Lower lobe of right lung (tissue), 2 donors: ENCODE measurements at regions not wholly inside any gene's neighbourhood (a gene's known extent, or its start where the extent isn't known, plus 50 kb on each side); places are given as distances from the start of the nearest gene placed in this dataset.

Experiments
- ATAC-seq, 2 donors: fragments of 200-7000 bp; cut with Tn5 transposase; one replicate each; pipeline ENCODE4 v1.9.1; 2020 to 2022; ENCODE audit warnings: mild to moderate bottlenecking in 2 of 2, moderate library complexity in 2 of 2
- DNase-seq: peaks from one replicate; pipeline ENCODE4 v3.0.0-alpha.2; 2020
- H3K27ac ChIP-seq: fragments of 200-600 bp; one replicate; pipeline ENCODE4 v1.8.0; 2022
- H3K27me3 ChIP-seq: fragments of 200-600 bp; one replicate; pipeline ENCODE4 v1.8.0; 2022; ENCODE audit warnings: low read depth
- H3K36me3 ChIP-seq: fragments of 200-600 bp; one replicate; pipeline ENCODE4 v1.8.0; 2022; ENCODE audit warnings: mild to moderate bottlenecking
- H3K4me1 ChIP-seq: fragments of 200-600 bp; one replicate; pipeline ENCODE4 v1.8.0; 2022
- H3K4me3 ChIP-seq: fragments of 200-600 bp; one replicate; pipeline ENCODE4 v1.8.0; 2022; ENCODE audit warnings: mild to moderate bottlenecking
- H3K9me3 ChIP-seq: fragments of 200-600 bp; one replicate; pipeline ENCODE4 v1.8.0; 2022
- CTCF ChIP-seq: fragments of 200-600 bp; IDR thresholded peaks from one replicate; pipeline ENCODE4 v1.8.0; 2022; ENCODE audit warnings: antibody characterized with exemption, mild to moderate bottlenecking
- intact Hi-C: fragments of 100-400 bp; cut with DNase I; formaldehyde crosslinking; loops from one replicate; pipeline ENCODE4 v1.11.0; 2022
- donor health status: DM: no; HTN: yes; CAD: no; lungs with severe emphysema.

- Histone ChIP-seq H3K9me3 (no peaks in the 10 kb centered on the region), H3K36me3 (no peaks in the 10 kb centered on the region), H3K4me3 (no peak overlapping the region), H3K4me1 (no peaks in the 10 kb centered on the region), H3K27ac (no peak overlapping the region), H3K27me3 (no peaks in the 10 kb centered on the region)
- no peak for TF ChIP-seq CTCF
- ATAC-seq: no peak
- DNase-seq: no peak
- intact Hi-C loops: no loop called here
These were observed 57.2 kb upstream of the TMED7 start for GRCh38 chr5:115683081-115683480.
